NCI-H146 treated with DMSO at 0.1 percent for 48 hours (cell line): ENCODE measurements at regions not wholly inside any gene's neighbourhood (a gene's known extent, or its start where the extent isn't known, plus 50 kb on each side); places are given as distances from the start of the nearest gene placed in this dataset.
A peak's percentile ranks its signal among the peaks of the same experiment; 100 is the strongest.

ENCODE experiments used
- DNase-seq: peaks from one replicate; lab custom pipeline; 2025; ENCODE audit not compliant: unreplicated experiment; lab: John Stamatoyannopoulos, UW

- no peak for DNase-seq
Observed at GRCh38 chr15:70355275-70355795, 257.6 kb upstream of the TLE3 start.

GRCh38 chr15:70354346-70354905 lies 256.7 kb upstream of the TLE3 start:
- DNase-seq = no peak

- no peak for DNase-seq
Observed at GRCh38 chr15:70353606-70354345, 256.1 kb upstream of the TLE3 start.

- no peak for DNase-seq
Observed at GRCh38 chr15:70351941-70352774, 254.4 kb upstream of the TLE3 start.

GRCh38 chr15:70351391-70351790 lies 253.7 kb upstream of the TLE3 start:
- no peak for DNase-seq

- DNase-seq = peak; percentile 70
Observed at GRCh38 chr15:70348581-70349344, 251.0 kb upstream of the TLE3 start.

- DNase-seq = no peak
Observed at GRCh38 chr15:70348226-70348543, 250.5 kb upstream of the TLE3 start.

- no peak for DNase-seq
Observed at GRCh38 chr15:70347321-70348225, 249.9 kb upstream of the TLE3 start.

GRCh38 chr15:70345251-70346019 lies 247.7 kb upstream of the TLE3 start:
- DNase-seq = no peak

GRCh38 chr15:70344666-70345065 lies 246.9 kb upstream of the TLE3 start:
- DNase-seq = peak; percentile 54

- no peak for DNase-seq
Observed at GRCh38 chr15:70343961-70344621, 246.4 kb upstream of the TLE3 start.

- peak; percentile 12 for DNase-seq
Observed at GRCh38 chr15:70342554-70343548, 245.1 kb upstream of the TLE3 start.

- no peak for DNase-seq
Observed at GRCh38 chr15:70342141-70342540, 244.4 kb upstream of the TLE3 start.

- no peak for DNase-seq
Observed at GRCh38 chr15:70341566-70341965, 243.8 kb upstream of the TLE3 start.

- DNase-seq = no peak
Observed at GRCh38 chr15:70340494-70340870, 242.8 kb upstream of the TLE3 start.

- no peak for DNase-seq
Observed at GRCh38 chr15:70339571-70340493, 242.1 kb upstream of the TLE3 start.
